Ovary (tissue), 3 donors: ENCODE measurements at regions not wholly inside any gene's neighbourhood (a gene's known extent, or its start where the extent isn't known, plus 50 kb on each side); places are given as distances from the start of the nearest gene placed in this dataset.

Experiments used
- CTCF ChIP-seq, 3 donors: fragments of 450-650 bp in 2 of 3; fragments of 200-600 bp in 1 of 3; IDR thresholded peaks; one replicate each; pipeline versions ENCODE4 v1.5.1 to v1.8.0; 2016 to 2022; ENCODE audit warnings: antibody characterized with exemption in 3 of 3, mild to moderate bottlenecking in 1 of 3
- EP300 ChIP-seq: sonication (generic); formaldehyde crosslinking; IDR thresholded peaks from one replicate; pipeline ENCODE4 v1.6.1; 2017; ENCODE audit warnings: antibody characterized with exemption
- POLR2A ChIP-seq: fragments of 450-650 bp; IDR thresholded peaks from one replicate; pipeline ENCODE4 v1.6.1; 2017; ENCODE audit warnings: antibody characterized with exemption, mild to moderate bottlenecking, moderate library complexity
- donor health status: DM: no; HTN: no; CAD: no.

DNA sequence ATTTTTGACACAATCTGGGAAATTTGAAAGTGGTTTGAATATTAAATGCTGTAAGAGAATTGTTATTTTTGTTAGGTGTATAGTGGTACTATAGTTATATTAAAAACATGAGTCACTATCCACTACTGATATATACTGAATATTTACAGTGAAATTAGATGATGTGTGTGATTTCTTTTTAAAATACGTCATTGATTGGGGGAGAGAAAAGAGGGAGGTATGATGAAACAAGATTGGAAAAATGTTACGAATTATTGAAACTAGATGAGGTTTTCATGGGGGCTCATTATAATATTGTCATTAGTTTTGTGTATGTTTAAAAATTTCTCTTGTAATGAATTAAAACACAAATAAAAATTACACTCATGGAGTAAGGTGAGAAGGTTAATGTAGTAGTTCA is 571.4 kb downstream of the HTR7 start:
- TF ChIP-seq CTCF (IDR thresholded peaks at IDR 0.05), result no peak
- no peak for TF ChIP-seq POLR2A
- TF ChIP-seq EP300, result no peak
